Retinal pigment epithelial cell (primary cell): ENCODE measurements at regions not wholly inside any gene's neighbourhood (a gene's known extent, or its start where the extent isn't known, plus 50 kb on each side); places are given as distances from the start of the nearest gene placed in this dataset.

Experiments
- DNase-seq: peaks from one replicate; pipeline ENCODE4 v3.0.0-alpha.2; 2010; ENCODE audit warnings: low read depth
- H3K4me3 ChIP-seq: 2 replicates; pipeline ENCODE4 v1.5.1; 2011; ENCODE audit warnings: mild to moderate bottlenecking, low read length, control low read depth, moderate library complexity
- TF ChIP-seq, protein P1 (sequence below): conservative IDR thresholded peaks from 2 replicates; pipeline ENCODE4 v1.5.1; 2011; ENCODE audit warnings: low read depth, low read length, control low read depth, inconsistent platforms

DNA sequence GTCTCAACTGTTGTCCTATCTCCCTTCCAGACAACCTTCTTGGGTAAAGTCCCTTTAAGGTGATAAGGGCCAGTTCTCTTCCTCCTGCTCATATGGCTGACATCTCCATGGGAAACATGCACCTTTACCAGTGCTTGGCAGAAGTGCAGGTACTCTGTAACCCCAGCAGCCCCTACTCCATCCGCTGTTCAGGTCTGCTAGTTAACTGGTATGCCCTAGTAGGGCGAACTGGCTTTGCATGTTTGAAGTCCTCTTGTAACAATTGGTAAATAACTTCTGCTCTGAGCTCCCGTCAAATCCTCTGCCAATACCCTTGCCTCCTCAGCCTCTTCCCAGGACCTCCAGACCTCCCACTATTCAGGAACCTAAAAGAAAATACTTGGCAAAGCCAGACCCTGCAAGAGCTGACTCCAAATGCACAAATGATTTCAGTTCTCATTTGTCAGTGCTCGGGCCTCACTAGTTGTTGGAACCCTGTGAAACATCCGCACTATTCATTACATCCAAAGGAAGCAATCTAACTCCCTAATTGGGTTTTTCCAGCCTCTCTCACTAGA lies 703.7 kb downstream of the MAFB start:
- no peak for DNase-seq
- no peak overlapping the region for H3K4me3 ChIP-seq
- TF ChIP-seq, protein P1, sequence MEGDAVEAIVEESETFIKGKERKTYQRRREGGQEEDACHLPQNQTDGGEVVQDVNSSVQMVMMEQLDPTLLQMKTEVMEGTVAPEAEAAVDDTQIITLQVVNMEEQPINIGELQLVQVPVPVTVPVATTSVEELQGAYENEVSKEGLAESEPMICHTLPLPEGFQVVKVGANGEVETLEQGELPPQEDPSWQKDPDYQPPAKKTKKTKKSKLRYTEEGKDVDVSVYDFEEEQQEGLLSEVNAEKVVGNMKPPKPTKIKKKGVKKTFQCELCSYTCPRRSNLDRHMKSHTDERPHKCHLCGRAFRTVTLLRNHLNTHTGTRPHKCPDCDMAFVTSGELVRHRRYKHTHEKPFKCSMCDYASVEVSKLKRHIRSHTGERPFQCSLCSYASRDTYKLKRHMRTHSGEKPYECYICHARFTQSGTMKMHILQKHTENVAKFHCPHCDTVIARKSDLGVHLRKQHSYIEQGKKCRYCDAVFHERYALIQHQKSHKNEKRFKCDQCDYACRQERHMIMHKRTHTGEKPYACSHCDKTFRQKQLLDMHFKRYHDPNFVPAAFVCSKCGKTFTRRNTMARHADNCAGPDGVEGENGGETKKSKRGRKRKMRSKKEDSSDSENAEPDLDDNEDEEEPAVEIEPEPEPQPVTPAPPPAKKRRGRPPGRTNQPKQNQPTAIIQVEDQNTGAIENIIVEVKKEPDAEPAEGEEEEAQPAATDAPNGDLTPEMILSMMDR, result no peak

DNA sequence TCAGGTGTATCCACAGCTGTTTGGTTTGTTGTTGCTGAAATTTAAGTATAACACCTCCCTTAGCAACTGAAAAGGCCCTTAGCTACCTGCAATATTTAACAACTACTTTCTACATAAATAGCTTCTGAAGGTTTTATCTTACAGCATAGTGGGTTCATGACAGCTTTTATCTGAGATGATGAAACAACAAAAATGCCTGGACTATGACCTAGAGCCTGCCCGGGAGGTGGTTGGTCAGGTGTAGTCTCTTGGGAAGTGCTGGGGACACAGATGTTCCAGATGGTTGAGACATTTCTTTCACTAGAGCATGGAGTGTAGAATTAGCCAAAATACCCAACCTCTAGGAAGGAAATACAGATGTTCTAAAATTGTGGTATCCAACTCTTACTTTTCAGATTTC lies 705.4 kb downstream of the MAFB start:
- DNase-seq, result no peak

DNA sequence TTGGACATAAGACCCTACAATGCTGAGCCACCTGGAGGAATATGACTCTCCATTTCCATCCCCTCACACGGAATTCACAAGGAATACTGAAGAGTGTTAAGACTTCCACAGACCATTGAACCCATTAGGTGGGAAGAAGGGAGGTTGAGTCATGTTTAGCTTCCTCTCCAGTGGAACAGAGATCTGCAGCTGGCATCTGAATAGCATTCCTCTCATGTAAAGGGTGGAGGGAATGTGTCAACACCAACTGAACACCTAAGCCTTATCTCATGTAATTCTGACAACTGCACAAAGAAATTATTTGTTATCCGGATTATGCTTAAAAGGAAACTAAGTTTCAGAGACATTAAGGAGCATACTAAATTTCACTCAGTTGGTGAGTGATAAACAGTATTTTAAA lies 705.9 kb downstream of the MAFB start:
- no peak for DNase-seq
- TF ChIP-seq, protein P1, result no peak
- H3K4me3 ChIP-seq, result no peak overlapping the region

More for the DNA sequence above, 705.4 kb downstream of the MAFB start:
- H3K4me3 ChIP-seq, result no peak overlapping the region
- TF ChIP-seq, protein P1, result no peak

DNA sequence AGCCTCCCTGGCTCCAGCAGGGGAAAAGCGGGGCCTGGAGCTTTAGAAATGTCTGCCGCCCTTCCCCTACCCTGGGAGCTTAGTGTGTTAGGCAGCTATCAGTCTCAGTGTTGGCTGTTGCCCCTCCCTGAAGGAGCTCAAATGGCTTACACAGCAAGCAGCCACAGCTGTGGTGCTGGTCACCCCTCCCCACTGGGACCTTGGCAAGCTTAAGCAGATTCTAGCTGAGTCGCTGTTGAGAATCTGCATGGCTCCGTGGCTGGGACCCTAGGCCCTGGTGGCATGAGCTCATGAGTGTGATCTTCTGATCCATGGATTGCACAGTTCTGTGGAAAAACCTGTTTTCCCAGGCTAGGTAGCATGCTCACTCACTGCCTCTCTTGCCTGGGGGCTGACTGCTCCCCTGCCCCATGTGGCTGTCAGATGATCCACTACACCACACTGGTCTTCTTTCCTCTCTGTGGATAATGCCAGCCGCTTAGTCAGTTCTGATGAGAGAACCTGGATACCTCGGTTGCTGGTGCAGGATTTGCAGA lies 714.0 kb downstream of the MAFB start:
- DNase-seq, result no peak
- TF ChIP-seq, protein P1, result no peak
- no peak overlapping the region for H3K4me3 ChIP-seq

DNA sequence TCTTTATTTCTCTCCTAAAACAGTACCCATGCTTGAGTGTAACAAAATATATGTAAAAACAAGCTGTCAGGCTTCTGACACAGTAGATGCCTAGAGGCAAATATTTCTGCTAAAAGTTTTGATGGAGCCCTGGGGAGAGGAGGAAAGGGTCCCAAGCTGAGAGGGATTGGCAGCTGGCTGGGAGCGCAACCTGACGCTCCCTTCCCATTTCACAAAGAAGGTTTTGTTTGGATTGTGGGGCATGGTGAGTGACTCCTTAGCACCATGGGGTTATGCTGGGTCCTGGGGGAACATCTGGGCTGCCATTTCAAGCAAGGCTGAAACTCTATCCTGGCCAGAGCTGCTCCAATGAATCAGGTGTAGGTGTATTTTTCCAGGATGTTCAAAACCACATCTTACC lies 720.5 kb downstream of the MAFB start:
- TF ChIP-seq, protein P1, result no peak
- H3K4me3 ChIP-seq, result no peak overlapping the region
- no peak for DNase-seq

DNA sequence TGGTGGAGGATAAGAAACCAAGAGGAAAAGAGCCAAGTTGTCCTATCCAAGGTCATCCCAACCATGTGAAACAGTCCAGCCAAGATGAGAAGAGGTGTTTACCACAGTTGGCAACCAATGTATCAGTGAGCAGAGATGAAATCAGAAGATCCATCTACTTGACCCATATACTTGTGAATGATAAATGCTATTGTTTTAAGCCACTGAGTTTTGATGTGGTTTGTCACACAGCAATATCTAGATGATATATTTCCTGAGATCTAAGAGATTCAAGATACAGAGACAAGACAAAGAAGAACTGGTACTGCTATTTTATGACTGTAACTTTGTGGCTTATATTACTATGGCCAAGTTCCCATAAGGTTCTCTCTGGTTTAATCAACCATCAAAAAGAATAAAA lies 721.2 kb downstream of the MAFB start:
- DNase-seq, result no peak
- TF ChIP-seq, protein P1, result no peak
- H3K4me3 ChIP-seq, result no peak overlapping the region

DNA sequence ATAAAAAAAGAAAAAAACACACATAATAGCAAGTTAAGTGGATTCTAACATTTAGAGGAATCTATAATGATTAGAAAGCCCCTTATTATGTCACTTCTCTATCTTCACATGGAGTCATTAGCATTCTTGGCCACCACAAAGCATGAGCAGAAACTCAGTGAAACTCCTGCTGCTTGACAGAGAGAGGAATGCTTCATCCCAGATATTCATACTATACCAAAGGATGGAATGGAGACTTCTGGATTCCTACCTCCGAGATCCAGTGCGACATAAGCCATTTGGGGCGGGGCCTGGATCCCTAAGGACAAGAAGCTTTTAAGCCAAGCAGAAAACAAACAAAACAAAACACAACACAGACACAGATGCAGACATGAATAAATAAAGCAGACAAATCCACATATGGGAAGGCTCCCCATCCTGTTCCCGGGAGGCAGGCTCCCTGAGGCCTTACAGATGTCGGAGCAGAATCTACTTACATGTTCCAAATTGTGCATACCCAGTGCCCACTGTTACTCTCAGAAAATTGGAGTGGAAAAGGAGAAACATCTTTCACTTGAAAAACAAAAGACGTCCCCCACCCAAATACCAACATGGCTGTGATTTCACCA lies 727.3 kb downstream of the MAFB start:
- no peak overlapping the region for H3K4me3 ChIP-seq
- no peak for DNase-seq
- TF ChIP-seq, protein P1, result no peak
